GM19035 (cell line): ENCODE measurements at regions not wholly inside any gene's neighbourhood (a gene's known extent, or its start where the extent isn't known, plus 50 kb on each side); places are given as distances from the start of the nearest gene placed in this dataset.

Experiments
- ATAC-seq: cut with Tn5 transposase; IDR thresholded peaks from one replicate; pipeline ENCODE4 v1.9.1; 2021; ENCODE audit not compliant: unreplicated experiment

GRCh38 chr21:34022627-34023335, 50.6 kb upstream of the MRPS6 start:
- no peak for ATAC-seq

- no peak for ATAC-seq
These were observed 51.7 kb upstream of the MRPS6 start for GRCh38 chr21:34021726-34022125.

GRCh38 chr21:34020983-34021553, 52.3 kb upstream of the MRPS6 start:
- no peak for ATAC-seq

GRCh38 chr21:34020005-34020847, 53.2 kb upstream of the MRPS6 start:
- ATAC-seq, result peak; percentile 34

- ATAC-seq, result no peak
These were observed 54.0 kb upstream of the MRPS6 start for GRCh38 chr21:34019402-34019801.

GRCh38 chr21:34018910-34019309, 54.5 kb upstream of the MRPS6 start:
- ATAC-seq, result peak; percentile 35

GRCh38 chr21:34018185-34018584, 55.2 kb upstream of the MRPS6 start:
- ATAC-seq, result no peak

GRCh38 chr21:34017039-34017961, 56.1 kb upstream of the MRPS6 start:
- ATAC-seq, result peak; percentile 31

GRCh38 chr21:34012640-34013039, 60.7 kb upstream of the MRPS6 start:
- ATAC-seq, result no peak

- ATAC-seq, result no peak
These were observed 61.7 kb upstream of the MRPS6 start for GRCh38 chr21:34011660-34012059.

GRCh38 chr21:34009193-34009592, 64.2 kb upstream of the MRPS6 start:
- no peak for ATAC-seq

GRCh38 chr21:34008618-34009017, 64.8 kb upstream of the MRPS6 start:
- ATAC-seq, result no peak

GRCh38 chr21:34006611-34007168, 66.7 kb upstream of the MRPS6 start:
- no peak for ATAC-seq

GRCh38 chr21:34004974-34005373, 68.4 kb upstream of the MRPS6 start:
- no peak for ATAC-seq

- ATAC-seq, result no peak
These were observed 69.1 kb upstream of the MRPS6 start for GRCh38 chr21:34004013-34004938.

- ATAC-seq, result no peak
These were observed 70.0 kb upstream of the MRPS6 start for GRCh38 chr21:34003428-34003827.

- no peak for ATAC-seq
These were observed 73.0 kb upstream of the MRPS6 start for GRCh38 chr21:34000375-34000774.

- ATAC-seq, result no peak
These were observed 74.6 kb upstream of the MRPS6 start for GRCh38 chr21:33998809-33999208.

GRCh38 chr21:33998402-33998801, 75.0 kb upstream of the MRPS6 start:
- no peak for ATAC-seq

GRCh38 chr21:33997436-33997835, 75.9 kb upstream of the MRPS6 start:
- no peak for ATAC-seq
